GM23248 (cell line): ENCODE measurements at regions not wholly inside any gene's neighbourhood (a gene's known extent, or its start where the extent isn't known, plus 50 kb on each side); places are given as distances from the start of the nearest gene placed in this dataset.

Experiments
- EZH2 ChIP-seq: fragments of 200-600 bp; sonication (generic); IDR thresholded peaks from 2 replicates; pipeline ENCODE4 v1.6.1; 2018; ENCODE audit warnings: antibody characterized with exemption, mild to moderate bottlenecking; ENCODE audit not compliant: insufficient read depth, poor library complexity, severe bottlenecking
- EZH2phosphoT487 ChIP-seq: fragments of 200-600 bp; sonication (generic); IDR thresholded peaks from 2 replicates; pipeline ENCODE4 v1.6.1; 2018; ENCODE audit warnings: antibody characterized with exemption, moderate library complexity, mild to moderate bottlenecking, low read depth; ENCODE audit not compliant: insufficient read depth

DNA sequence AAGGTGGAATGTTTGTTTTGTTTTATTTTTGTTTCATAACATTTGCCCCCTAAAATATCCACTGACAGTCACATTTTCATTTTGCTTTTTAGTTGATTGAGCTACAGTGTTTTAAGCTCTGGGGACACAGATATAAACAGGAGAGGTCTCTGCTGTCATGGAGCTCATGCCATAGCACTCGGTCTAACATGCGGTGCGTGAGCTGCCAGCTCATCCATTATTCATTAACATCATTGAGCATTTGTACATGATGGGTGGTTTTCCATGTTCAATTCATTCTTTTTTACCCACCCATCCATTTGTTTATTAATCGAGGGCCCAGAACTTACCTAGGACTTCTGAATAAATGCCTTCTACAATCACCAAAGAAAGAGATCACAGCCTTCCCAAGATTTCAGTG, 150.1 kb upstream of the SFRP2 start:
- TF ChIP-seq EZH2: no peak
- TF ChIP-seq EZH2phosphoT487: no peak
